HG02852 (cell line): ENCODE measurements at regions not wholly inside any gene's neighbourhood (a gene's known extent, or its start where the extent isn't known, plus 50 kb on each side); places are given as distances from the start of the nearest gene placed in this dataset.

Experiments used
- ATAC-seq: cut with Tn5 transposase; IDR thresholded peaks from one replicate; pipeline ENCODE4 v1.9.1; 2021; ENCODE audit warnings: mild to moderate bottlenecking, moderate library complexity; ENCODE audit not compliant: unreplicated experiment

- no peak for ATAC-seq
These were observed 58.0 kb upstream of the DPP10 start for GRCh38 chr2:114384441-114384840.

DNA sequence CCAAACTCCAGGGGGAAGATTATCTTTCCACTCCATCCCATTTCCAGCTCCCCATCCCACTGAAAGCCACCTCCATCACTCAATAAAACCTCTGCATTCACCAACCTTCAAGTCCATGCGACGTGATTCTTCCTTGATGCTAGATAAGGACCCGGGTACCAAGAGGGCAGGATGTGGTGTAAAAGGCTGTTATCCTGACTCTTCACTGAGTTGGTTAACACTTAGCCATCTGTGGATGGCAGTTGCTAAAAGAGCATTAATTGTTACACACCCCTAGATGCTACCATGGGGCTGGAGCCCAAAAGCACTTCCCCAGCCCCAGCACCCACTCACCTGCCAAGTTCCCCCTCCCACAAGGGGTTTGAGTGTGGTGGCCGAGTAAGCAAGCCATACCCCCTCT is 53.4 kb upstream of the DPP10 start:
- ATAC-seq = no peak
